HCT116 (cell line): ENCODE measurements at regions not wholly inside any gene's neighbourhood (a gene's known extent, or its start where the extent isn't known, plus 50 kb on each side); places are given as distances from the start of the nearest gene placed in this dataset.

Experiments used
- ATAC-seq: fragments of 200-7000 bp; cut with Tn5 transposase; 2 replicates; pipeline ENCODE4 v1.9.1; 2020; ENCODE audit warnings: mild to moderate bottlenecking, moderate library complexity
- BruUV-seq: library from RNA; stranded (reverse); fragments of 400-500 nt; replicated peaks from 2 replicates; lab custom pipeline; 2021; lab: Mats Ljungman, UMichigan
- CTCF ChIA-PET: fragments of 300-600 bp; sonication (Branson Sonifier 250); formaldehyde crosslinking; loops from one replicate; lab custom pipeline; 2021; ENCODE audit warnings: antibody characterized with exemption; lab: Charles Lee
- POLR2A ChIA-PET: fragments of 300-600, 350-600 bp; sonication (Branson Sonifier 250); formaldehyde crosslinking; loops from one replicate; lab custom pipeline; 2021; ENCODE audit warnings: antibody characterized with exemption; lab: Charles Lee
- RAD21 ChIA-PET, 2 experiments: fragments of 300-600 bp; sonication (Branson Sonifier 250); formaldehyde crosslinking; loops; one replicate each; lab custom pipeline; 2023; ENCODE audit warnings: low total read pairs in 2 of 2; ENCODE audit not compliant: uncharacterized antibody in 2 of 2, unreplicated experiment in 2 of 2, low non-redundant PET in 1 of 2; lab: Charles Lee
- DNase-seq: peaks from one replicate; pipeline ENCODE4 v3.0.0-alpha.2; 2010; ENCODE audit warnings: low read depth, low spot score
- H2AFZ ChIP-seq: fragments of 200-600 bp; shearing (Covaris generic), sonication (generic); 2 replicates; pipeline ENCODE4 v1.6.1; 2017; ENCODE audit warnings: low read depth, mixed run types, mixed read lengths, antibody characterized with exemption, low read length; ENCODE audit not compliant: poor library complexity, severe bottlenecking
- H3K27ac ChIP-seq: 2 replicates; pipeline ENCODE4 v1.5.1; 2012; ENCODE audit warnings: low read depth, low read length
- H3K27me3 ChIP-seq: fragments of 200-600 bp; sonication (generic); 2 replicates; pipeline ENCODE4 v1.6.1; 2016; ENCODE audit warnings: mixed run types, low read length, mixed read lengths; ENCODE audit not compliant: insufficient read depth
- H3K36me3 ChIP-seq, 2 experiments: fragments of 200-500 bp in 1 of 2; fragments of 200-600 bp in 1 of 2; sonication (Bioruptor generic) in 1 of 2; sonication (generic) in 1 of 2; 2 replicates each; pipeline versions ENCODE4 v1.5.1 to v1.6.1; 2014 to 2016; ENCODE audit warnings: low read length in 2 of 2, inconsistent platforms in 1 of 2, mixed read lengths in 1 of 2, mixed run types in 1 of 2; ENCODE audit not compliant: insufficient read depth in 2 of 2, control insufficient read depth in 1 of 2
- H3K4me1 ChIP-seq, 2 experiments: fragments of 200-600 bp in 1 of 2; sonication (generic) in 1 of 2; 2 replicates each; pipeline versions ENCODE4 v1.5.1 to v1.6.1; 2012 to 2017; ENCODE audit warnings: low read length in 2 of 2, inconsistent platforms in 1 of 2, mild to moderate bottlenecking in 1 of 2, mixed read lengths in 1 of 2, mixed run types in 1 of 2, moderate library complexity in 1 of 2; ENCODE audit not compliant: insufficient read depth in 2 of 2, control insufficient read depth in 1 of 2
- H3K4me2 ChIP-seq: fragments of 200-600 bp; sonication (generic); 2 replicates; pipeline ENCODE4 v1.6.1; 2017; ENCODE audit warnings: mixed run types, low read length, mixed read lengths
- H3K4me3 ChIP-seq, 2 experiments: fragments of 200-600 bp in 1 of 2; sonication (generic) in 1 of 2; replicated peaks in 1 of 2; 2 replicates each; pipeline ENCODE4 v1.5.1; 2011 to 2016; ENCODE audit warnings: low read length in 2 of 2, control low read depth in 1 of 2, low read depth in 1 of 2, mild to moderate bottlenecking in 1 of 2, mixed read lengths in 1 of 2, mixed run types in 1 of 2
- H3K79me2 ChIP-seq: fragments of 200-600 bp; sonication (generic); 2 replicates; pipeline ENCODE4 v1.6.1; 2017; ENCODE audit warnings: mild to moderate bottlenecking, mixed run types, low read length, moderate library complexity, mixed read lengths; ENCODE audit not compliant: insufficient read depth
- H3K9ac ChIP-seq: fragments of 200-600 bp; sonication (generic); 2 replicates; pipeline ENCODE4 v1.6.1; 2016; ENCODE audit warnings: low read length, mixed read lengths
- H3K9me2 ChIP-seq: fragments of 200-600 bp; sonication (generic), shearing (Covaris generic); 2 replicates; pipeline ENCODE4 v1.6.1; 2017; ENCODE audit warnings: mixed run types, mild to moderate bottlenecking, moderate library complexity; ENCODE audit not compliant: insufficient read depth
- H3K9me3 ChIP-seq, 2 experiments: fragments of 200-500 bp in 1 of 2; fragments of 200-600 bp in 1 of 2; sonication (Bioruptor generic) in 1 of 2; sonication (generic) in 1 of 2; 2 replicates each; pipeline ENCODE4 v1.6.1; 2014 to 2017; ENCODE audit warnings: low read length in 2 of 2, mixed read lengths in 2 of 2, inconsistent platforms in 1 of 2, low read depth in 1 of 2, mild to moderate bottlenecking in 1 of 2, mixed run types in 1 of 2, moderate library complexity in 1 of 2; ENCODE audit not compliant: control insufficient read depth in 1 of 2, insufficient read depth in 1 of 2
- H4K20me1 ChIP-seq: fragments of 200-600 bp; sonication (generic), shearing (Covaris generic); 2 replicates; pipeline ENCODE4 v1.6.1; 2017; ENCODE audit warnings: mixed run types, mild to moderate bottlenecking, moderate library complexity; ENCODE audit not compliant: insufficient read depth
- POLR2A ChIP-seq: IDR thresholded peaks from 2 replicates; pipeline ENCODE4 v1.7.0; 2011; ENCODE audit warnings: borderline replicate concordance; ENCODE audit not compliant: insufficient read depth, insufficient read length; ENCODE audit errors: extremely low read depth
- RAD21 ChIP-seq: IDR thresholded peaks from 2 replicates; pipeline ENCODE4 v1.6.1; 2012; ENCODE audit warnings: low read depth, mild to moderate bottlenecking
- SRF ChIP-seq: IDR thresholded peaks from 2 replicates; pipeline ENCODE4 v1.6.1; 2012; ENCODE audit warnings: low read depth
- ZBTB33 ChIP-seq: IDR thresholded peaks from 2 replicates; pipeline ENCODE4 v1.6.1; 2011; ENCODE audit warnings: mild to moderate bottlenecking, low read length, moderate library complexity; ENCODE audit not compliant: insufficient replicate concordance; ENCODE audit errors: extremely low read depth
- ZFX ChIP-seq: fragments of 450-650 bp; IDR thresholded peaks from 2 replicates; pipeline ENCODE4 v1.6.1; 2017
- intact Hi-C: fragments of 100-400 bp; cut with micrococcal nuclease; formaldehyde crosslinking; loops from 2 replicates; pipeline ENCODE4 v1.10.0; 2022
- TF ChIP-seq, protein P1 (sequence below): IDR thresholded peaks from 2 replicates; pipeline ENCODE4 v1.6.1; 2012
- TF ChIP-seq, protein P2 (sequence below), 3 experiments: fragments of 200-600 bp in 1 of 3; sonication (generic) in 1 of 3; IDR thresholded peaks in 2 of 3; conservative IDR thresholded peaks in 1 of 3; 2 replicates each; pipeline ENCODE4 v1.5.1; 2012 to 2017; ENCODE audit warnings: low read depth in 2 of 3, low read length in 2 of 3, antibody characterized with exemption in 1 of 3, borderline replicate concordance in 1 of 3, control low read depth in 1 of 3, mild to moderate bottlenecking in 1 of 3, mixed read lengths in 1 of 3, mixed run types in 1 of 3, moderate library complexity in 1 of 3; ENCODE audit not compliant: insufficient read depth in 1 of 3

DNA sequence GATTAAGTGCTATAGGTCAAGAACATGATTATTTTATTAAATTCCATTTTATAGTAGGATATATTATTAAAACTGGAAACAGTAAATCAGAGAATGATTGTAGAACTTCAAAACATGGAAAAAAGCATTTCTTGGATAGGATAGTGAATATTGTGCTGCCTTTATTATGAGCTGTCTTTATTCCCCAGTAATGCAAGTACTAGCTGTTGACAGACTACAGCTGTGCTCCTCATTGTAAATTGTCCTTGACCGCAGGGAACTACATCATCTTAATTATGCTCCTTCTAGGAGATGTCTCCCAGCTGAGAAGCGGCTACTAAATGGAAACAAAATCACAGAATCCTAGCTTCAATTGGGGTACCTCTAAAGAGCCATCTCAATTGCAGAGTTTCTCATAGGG lies 1457.2 kb upstream of the PCDH7 start (continued):
- TF ChIP-seq ZBTB33 = no peak
- no peak for TF ChIP-seq POLR2A

- ChIA-PET CTCF (no interaction called here), RAD21 (no interaction called here), POLR2A (no interaction called here)
- TF ChIP-seq, protein P1, sequence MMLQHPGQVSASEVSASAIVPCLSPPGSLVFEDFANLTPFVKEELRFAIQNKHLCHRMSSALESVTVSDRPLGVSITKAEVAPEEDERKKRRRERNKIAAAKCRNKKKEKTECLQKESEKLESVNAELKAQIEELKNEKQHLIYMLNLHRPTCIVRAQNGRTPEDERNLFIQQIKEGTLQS = no peak
- TF ChIP-seq SRF (no peak), ZFX (no peak), RAD21 (no peak)
- TF ChIP-seq, protein P2, sequence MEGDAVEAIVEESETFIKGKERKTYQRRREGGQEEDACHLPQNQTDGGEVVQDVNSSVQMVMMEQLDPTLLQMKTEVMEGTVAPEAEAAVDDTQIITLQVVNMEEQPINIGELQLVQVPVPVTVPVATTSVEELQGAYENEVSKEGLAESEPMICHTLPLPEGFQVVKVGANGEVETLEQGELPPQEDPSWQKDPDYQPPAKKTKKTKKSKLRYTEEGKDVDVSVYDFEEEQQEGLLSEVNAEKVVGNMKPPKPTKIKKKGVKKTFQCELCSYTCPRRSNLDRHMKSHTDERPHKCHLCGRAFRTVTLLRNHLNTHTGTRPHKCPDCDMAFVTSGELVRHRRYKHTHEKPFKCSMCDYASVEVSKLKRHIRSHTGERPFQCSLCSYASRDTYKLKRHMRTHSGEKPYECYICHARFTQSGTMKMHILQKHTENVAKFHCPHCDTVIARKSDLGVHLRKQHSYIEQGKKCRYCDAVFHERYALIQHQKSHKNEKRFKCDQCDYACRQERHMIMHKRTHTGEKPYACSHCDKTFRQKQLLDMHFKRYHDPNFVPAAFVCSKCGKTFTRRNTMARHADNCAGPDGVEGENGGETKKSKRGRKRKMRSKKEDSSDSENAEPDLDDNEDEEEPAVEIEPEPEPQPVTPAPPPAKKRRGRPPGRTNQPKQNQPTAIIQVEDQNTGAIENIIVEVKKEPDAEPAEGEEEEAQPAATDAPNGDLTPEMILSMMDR (IDR thresholded peaks at IDR 0.05 in 2 of 3, conservative IDR thresholded peaks at IDR 0.05 in 1 of 3; ENCODE audit: borderline replicate concordance in 1 of 3, insufficient read depth in 1 of 3, low read depth in 2 of 3, low read length in 2 of 3) = no peak
- H3K9me3 ChIP-seq = no peaks in the 10 kb centered on the region
- H3K9me2 ChIP-seq = no peaks in the 10 kb centered on the region
- no peaks in the 10 kb centered on the region for H4K20me1 ChIP-seq
- H3K4me2 ChIP-seq = no peak overlapping the region
- DNase-seq (no peak), ATAC-seq (no peak)
- peaks cover 0 to 8% of the 10 kb centered on the region in 2 experiments; a peak in 2 of 4 replicates for H3K4me1 ChIP-seq
- peak overlapping the region; percentile 25 for H2AFZ ChIP-seq
- H3K27ac ChIP-seq = no peak overlapping the region
- no TSS peak for BruUV-seq
- H3K27me3 ChIP-seq = no peaks in the 10 kb centered on the region
- intact Hi-C loops = no loop called here
- H3K9ac ChIP-seq = no peak overlapping the region
- no peaks in the 10 kb centered on the region for H3K79me2 ChIP-seq
- H3K36me3 ChIP-seq = no peaks in the 10 kb centered on the region
- H3K4me3 ChIP-seq = no peak overlapping the region
These were observed 1444.0 kb upstream of the PCDH7 start for GRCh38 chr4:29276150-29276549.
